NAMALWA (cell line): ENCODE measurements at regions not wholly inside any gene's neighbourhood (a gene's known extent, or its start where the extent isn't known, plus 50 kb on each side); places are given as distances from the start of the nearest gene placed in this dataset.

Experiments used
- DNase-seq: peaks from one replicate; pipeline ENCODE4 v3.0.0-alpha.2; 2015; ENCODE audit warnings: low spot score

DNA sequence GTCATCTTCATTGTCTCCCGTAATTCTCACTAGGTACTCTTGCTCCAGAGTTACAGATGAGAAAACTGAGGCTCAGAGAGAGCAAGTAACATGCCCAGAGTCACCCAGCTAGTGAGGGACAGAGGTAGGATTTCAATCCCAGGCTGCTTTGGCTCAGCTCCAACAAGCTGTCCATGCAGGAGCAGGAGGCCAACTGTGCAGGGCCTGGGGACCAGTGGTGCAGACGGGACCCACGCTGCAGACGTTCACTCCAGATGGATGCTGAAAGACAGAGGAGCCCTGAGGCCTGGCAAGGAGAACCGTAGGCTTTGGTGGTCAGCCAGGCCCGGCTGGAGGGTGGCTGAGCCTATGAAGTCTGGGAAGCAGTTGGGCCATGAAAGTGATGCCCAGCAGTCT lies 102.6 kb downstream of the MCFD2 start:
- no peak for DNase-seq
